HCT116 (cell line): ENCODE measurements at regions not wholly inside any gene's neighbourhood (a gene's known extent, or its start where the extent isn't known, plus 50 kb on each side); places are given as distances from the start of the nearest gene placed in this dataset.

ENCODE experiments used
- CTCF ChIP-seq, 3 experiments: fragments of 200-600 bp in 1 of 3; sonication (generic) in 1 of 3; IDR thresholded peaks in 2 of 3; conservative IDR thresholded peaks in 1 of 3; 2 replicates each; pipeline ENCODE4 v1.5.1; 2012 to 2017; ENCODE audit warnings: low read depth in 2 of 3, low read length in 2 of 3, antibody characterized with exemption in 1 of 3, borderline replicate concordance in 1 of 3, control low read depth in 1 of 3, mild to moderate bottlenecking in 1 of 3, mixed read lengths in 1 of 3, mixed run types in 1 of 3, moderate library complexity in 1 of 3; ENCODE audit not compliant: insufficient read depth in 1 of 3
- EGR1 ChIP-seq: IDR thresholded peaks from 2 replicates; pipeline ENCODE4 v1.6.1; 2012; ENCODE audit warnings: low read depth
- EZH2 ChIP-seq: fragments of 200-600 bp; sonication (generic); IDR thresholded peaks from 2 replicates; pipeline ENCODE4 v1.6.1; 2017; ENCODE audit warnings: antibody characterized with exemption, mixed run types
- EZH2phosphoT487 ChIP-seq: fragments of 200-600 bp; IDR thresholded peaks from 2 replicates; pipeline ENCODE4 v1.6.1; 2018; ENCODE audit warnings: antibody characterized with exemption, borderline replicate concordance
- REST ChIP-seq: IDR thresholded peaks from 2 replicates; pipeline ENCODE4 v1.6.1; 2012; ENCODE audit warnings: low read depth
- ZBTB33 ChIP-seq: IDR thresholded peaks from 2 replicates; pipeline ENCODE4 v1.6.1; 2011; ENCODE audit warnings: mild to moderate bottlenecking, low read length, moderate library complexity; ENCODE audit not compliant: insufficient replicate concordance; ENCODE audit errors: extremely low read depth
- ZNF274 ChIP-seq: fragments of 200-500 bp; sonication (Bioruptor generic); IDR thresholded peaks from 2 replicates; pipeline ENCODE4 v1.6.1; 2014; ENCODE audit warnings: mild to moderate bottlenecking, low read depth, low read length, inconsistent platforms

- no peak for TF ChIP-seq CTCF (IDR thresholded peaks at IDR 0.05 in 2 of 3, conservative IDR thresholded peaks at IDR 0.05 in 1 of 3; ENCODE audit: borderline replicate concordance in 1 of 3, insufficient read depth in 1 of 3, low read depth in 2 of 3, low read length in 2 of 3)
- TF ChIP-seq EGR1: no peak
- TF ChIP-seq EZH2: no peak
- TF ChIP-seq REST: no peak
- no peak for TF ChIP-seq ZBTB33
- no peak for TF ChIP-seq EZH2phosphoT487
- TF ChIP-seq ZNF274: no peak
Observed at GRCh38 chr2:138435701-138436100, 65.9 kb upstream of the SPOPL start.
